SK-MEL-5 (cell line): ENCODE measurements at regions not wholly inside any gene's neighbourhood (a gene's known extent, or its start where the extent isn't known, plus 50 kb on each side); places are given as distances from the start of the nearest gene placed in this dataset.

Source experiments
- DNase-seq: peaks from one replicate; pipeline ENCODE4 v3.0.0-alpha.2; 2016; ENCODE audit warnings: low read depth, low spot score
- in situ Hi-C: cut with HindIII; loops from 2 replicates; pipeline ENCODE4 v1.10.0; 2016; ENCODE audit warnings: low sequenced_read_pairs, high pct_unique_total_duplicates, low pct_unique_long_range_greater_than_20kb

GRCh38 chr2:16118611-16119590, 178.6 kb downstream of the MYCN start:
- in situ Hi-C loops: no loop called here
- no peak for DNase-seq

- DNase-seq: no peak
- in situ Hi-C loops: no loop called here
Measured at GRCh38 chr2:16117791-16118610, 177.7 kb downstream of the MYCN start.

- no peak for DNase-seq
- in situ Hi-C loops: no loop called here
Measured at GRCh38 chr2:16117021-16117700, 176.8 kb downstream of the MYCN start.

GRCh38 chr2:16115881-16116830, 175.8 kb downstream of the MYCN start:
- in situ Hi-C loops: no loop called here
- DNase-seq: no peak

GRCh38 chr2:16115291-16115690, 174.9 kb downstream of the MYCN start:
- in situ Hi-C loops: no loop called here
- no peak for DNase-seq

- DNase-seq: no peak
- in situ Hi-C loops: no loop called here
Measured at GRCh38 chr2:16114836-16115235, 174.5 kb downstream of the MYCN start.

- in situ Hi-C loops: no loop called here
- DNase-seq: no peak
Measured at GRCh38 chr2:16114070-16114469, 173.7 kb downstream of the MYCN start.

- in situ Hi-C loops: no loop called here
- no peak for DNase-seq
Measured at GRCh38 chr2:16113568-16113967, 173.2 kb downstream of the MYCN start.

GRCh38 chr2:16112972-16113560, 172.7 kb downstream of the MYCN start:
- no peak for DNase-seq
- in situ Hi-C loops: no loop called here

GRCh38 chr2:16112251-16112971, 172.1 kb downstream of the MYCN start:
- in situ Hi-C loops: no loop called here
- no peak for DNase-seq

GRCh38 chr2:16111838-16112210, 171.5 kb downstream of the MYCN start:
- in situ Hi-C loops: no loop called here
- DNase-seq: no peak

GRCh38 chr2:16109821-16110310, 169.5 kb downstream of the MYCN start:
- no peak for DNase-seq
- in situ Hi-C loops: no loop called here

GRCh38 chr2:16109368-16109820, 169.0 kb downstream of the MYCN start:
- in situ Hi-C loops: no loop called here
- no peak for DNase-seq

- in situ Hi-C loops: no loop called here
- DNase-seq: no peak
Measured at GRCh38 chr2:16107246-16107645, 166.9 kb downstream of the MYCN start.

- DNase-seq: no peak
- in situ Hi-C loops: no loop called here
Measured at GRCh38 chr2:16106619-16107018, 166.3 kb downstream of the MYCN start.

GRCh38 chr2:16105669-16106281, 165.4 kb downstream of the MYCN start:
- DNase-seq: no peak
- in situ Hi-C loops: no loop called here
